ENCODE measurements at regions not wholly inside any gene's neighbourhood (a gene's known extent, or its start where the extent isn't known, plus 50 kb on each side); places are given as distances from the start of the nearest gene placed in this dataset.

- ATAC-seq (no peak), DNase-seq (ENCODE audit: low spot score) (no peak)
Measured at GRCh38 chr9:111197256-111197655, 132.8 kb downstream of the OR2K2 start.

GRCh38 chr9:111195766-111196165 lies 134.3 kb downstream of the OR2K2 start:
- DNase-seq (ENCODE audit: low spot score) (no peak), ATAC-seq (no peak)

- DNase-seq (ENCODE audit: low spot score), result no peak
- ATAC-seq, result no peak
Measured at GRCh38 chr9:111193095-111193494, 136.9 kb downstream of the OR2K2 start.

- DNase-seq (ENCODE audit: low spot score) (no peak), ATAC-seq (no peak)
Measured at GRCh38 chr9:111192650-111193049, 137.4 kb downstream of the OR2K2 start.

GRCh38 chr9:111190347-111190746 lies 139.7 kb downstream of the OR2K2 start:
- no peak for DNase-seq (ENCODE audit: low spot score)
- ATAC-seq, result no peak

- no peak for ATAC-seq
- no peak for DNase-seq (ENCODE audit: low spot score)
Measured at GRCh38 chr9:111187376-111187775, 142.6 kb downstream of the OR2K2 start.

- no peak for ATAC-seq
- DNase-seq (ENCODE audit: low spot score), result no peak
Measured at GRCh38 chr9:111186021-111186530, 143.9 kb downstream of the OR2K2 start.

GRCh38 chr9:111180811-111181210 lies 142.5 kb upstream of the LPAR1 start:
- ATAC-seq (no peak), DNase-seq (ENCODE audit: low spot score) (no peak)

- ATAC-seq, result no peak
- no peak for DNase-seq (ENCODE audit: low spot score)
Measured at GRCh38 chr9:111179577-111179976, 141.3 kb upstream of the LPAR1 start.

- ATAC-seq, result no peak
- DNase-seq (ENCODE audit: low spot score), result no peak
Measured at GRCh38 chr9:111178331-111179055, 140.2 kb upstream of the LPAR1 start.

GRCh38 chr9:111176511-111176910 lies 138.2 kb upstream of the LPAR1 start:
- no peak for DNase-seq (ENCODE audit: low spot score)
- ATAC-seq, result no peak

- DNase-seq (ENCODE audit: low spot score), result no peak
- no peak for ATAC-seq
Measured at GRCh38 chr9:111175350-111175749, 137.1 kb upstream of the LPAR1 start.

- ATAC-seq (no peak), DNase-seq (ENCODE audit: low spot score) (no peak)
Measured at GRCh38 chr9:111167341-111167740, 129.1 kb upstream of the LPAR1 start.

GRCh38 chr9:111163716-111164389 lies 125.6 kb upstream of the LPAR1 start:
- DNase-seq (ENCODE audit: low spot score) (no peak), ATAC-seq (no peak)

- ATAC-seq (no peak), DNase-seq (ENCODE audit: low spot score) (no peak)
Measured at GRCh38 chr9:111162026-111162425, 123.8 kb upstream of the LPAR1 start.

- no peak for ATAC-seq
- DNase-seq (ENCODE audit: low spot score), result no peak
Measured at GRCh38 chr9:111161015-111161415, 122.7 kb upstream of the LPAR1 start.

GRCh38 chr9:111158999-111159398 lies 120.7 kb upstream of the LPAR1 start:
- ATAC-seq, result no peak
- DNase-seq (ENCODE audit: low spot score), result no peak

- DNase-seq (ENCODE audit: low spot score) (no peak), ATAC-seq (no peak)
Measured at GRCh38 chr9:111158363-111158762, 120.1 kb upstream of the LPAR1 start.

GRCh38 chr9:111154081-111154562 lies 115.9 kb upstream of the LPAR1 start:
- ATAC-seq (no peak), DNase-seq (ENCODE audit: low spot score) (no peak)

- DNase-seq (ENCODE audit: low spot score) (no peak), ATAC-seq (no peak)
Measured at GRCh38 chr9:111152614-111153406, 114.5 kb upstream of the LPAR1 start.

- ATAC-seq (no peak), DNase-seq (ENCODE audit: low spot score) (no peak)
Measured at GRCh38 chr9:111151537-111151936, 113.3 kb upstream of the LPAR1 start.

- ATAC-seq, result no peak
- DNase-seq (ENCODE audit: low spot score), result no peak
Measured at GRCh38 chr9:111150181-111150580, 111.9 kb upstream of the LPAR1 start.

Data from left lobe of liver (tissue), 2 donors.